ENCODE measurements at regions not wholly inside any gene's neighbourhood (a gene's known extent, or its start where the extent isn't known, plus 50 kb on each side); places are given as distances from the start of the nearest gene placed in this dataset.

- no peak for TF ChIP-seq EZH2 (IDR thresholded peaks at IDR 0.05; ENCODE audit: insufficient read depth, poor library complexity, severe bottlenecking)
- TF ChIP-seq EZH2phosphoT487 (IDR thresholded peaks at IDR 0.05; ENCODE audit: insufficient read depth, low read depth): no peak
These were observed 325.8 kb downstream of the CYP26B1 start for GRCh38 chr2:71821856-71822255.

Data from GM23248 (cell line).